ENCODE measurements at regions not wholly inside any gene's neighbourhood (a gene's known extent, or its start where the extent isn't known, plus 50 kb on each side); places are given as distances from the start of the nearest gene placed in this dataset.
A peak's percentile ranks its signal among the peaks of the same experiment; 100 is the strongest.
"Not testable (repeated sequence)": the region's sequence is repeated elsewhere in the genome, so short reads cannot be mapped to it uniquely, and the experiment has no call there.

DNA sequence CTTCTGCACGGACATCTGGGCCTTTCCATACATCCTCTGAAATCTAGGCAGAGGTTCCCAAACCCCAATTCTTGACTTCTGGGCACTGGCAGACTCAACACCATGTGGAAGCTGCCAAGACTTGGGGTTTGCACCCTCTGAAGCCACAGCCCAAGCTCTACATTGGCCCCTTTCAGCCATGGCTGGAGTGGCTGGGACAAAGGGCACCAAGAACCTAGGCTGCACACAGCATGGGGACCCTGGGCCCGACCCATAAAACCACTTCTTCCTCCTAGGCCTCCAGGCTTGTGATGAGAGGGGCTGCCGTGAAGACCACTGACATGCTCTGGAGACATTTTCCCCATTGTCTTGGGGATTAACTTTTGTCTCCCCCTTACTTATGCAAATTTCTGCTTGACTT is 158.0 kb downstream of the GNAI1 start:
- not testable (repeated sequence) for DNase-seq (ENCODE audit: low spot score)

DNA sequence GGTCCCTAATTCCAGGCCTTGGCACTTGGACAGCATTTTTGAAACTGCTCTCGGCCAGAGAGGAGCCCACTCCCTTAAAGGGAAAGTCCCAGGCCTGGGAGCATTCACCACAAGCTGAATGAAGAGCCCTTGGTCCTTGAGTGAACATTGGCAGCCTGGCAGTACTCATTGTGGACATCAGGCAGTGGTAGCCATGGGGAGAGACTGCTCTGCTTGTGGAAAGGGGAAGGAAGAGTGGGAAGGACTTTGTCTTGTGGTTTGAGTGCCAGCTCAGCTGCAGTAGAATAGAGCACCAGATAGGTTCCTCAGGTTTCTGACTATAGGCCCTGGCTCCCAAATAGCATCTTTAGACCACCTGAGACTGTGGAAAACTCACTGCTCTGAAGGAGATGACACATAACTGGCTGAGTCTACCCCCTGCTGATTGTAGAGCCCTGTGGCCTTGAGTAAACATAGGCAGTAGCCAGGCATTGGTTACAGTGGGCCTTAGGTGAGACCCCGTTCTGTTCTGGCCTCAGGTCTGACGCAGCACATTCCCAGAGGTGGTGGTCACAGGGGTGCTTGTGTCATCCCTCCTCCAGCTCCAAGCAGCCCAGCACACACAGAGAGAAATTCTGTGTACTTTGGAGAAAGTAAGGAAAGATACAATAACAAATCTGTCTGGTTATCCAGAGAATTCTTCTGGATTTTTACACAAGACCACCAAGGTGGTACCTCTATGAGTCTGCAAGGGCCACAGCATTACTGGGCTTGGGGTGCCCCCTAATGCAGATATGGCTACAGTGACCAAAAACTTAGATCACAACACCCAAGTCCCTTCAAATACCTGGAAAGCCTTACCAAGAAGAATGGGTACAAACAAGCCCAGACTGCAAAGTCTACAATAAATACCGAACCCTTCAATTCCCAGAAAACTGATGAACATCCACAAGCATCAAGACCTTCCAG is 153.8 kb downstream of the GNAI1 start:
- DNase-seq (ENCODE audit: low spot score) = no peak

DNA sequence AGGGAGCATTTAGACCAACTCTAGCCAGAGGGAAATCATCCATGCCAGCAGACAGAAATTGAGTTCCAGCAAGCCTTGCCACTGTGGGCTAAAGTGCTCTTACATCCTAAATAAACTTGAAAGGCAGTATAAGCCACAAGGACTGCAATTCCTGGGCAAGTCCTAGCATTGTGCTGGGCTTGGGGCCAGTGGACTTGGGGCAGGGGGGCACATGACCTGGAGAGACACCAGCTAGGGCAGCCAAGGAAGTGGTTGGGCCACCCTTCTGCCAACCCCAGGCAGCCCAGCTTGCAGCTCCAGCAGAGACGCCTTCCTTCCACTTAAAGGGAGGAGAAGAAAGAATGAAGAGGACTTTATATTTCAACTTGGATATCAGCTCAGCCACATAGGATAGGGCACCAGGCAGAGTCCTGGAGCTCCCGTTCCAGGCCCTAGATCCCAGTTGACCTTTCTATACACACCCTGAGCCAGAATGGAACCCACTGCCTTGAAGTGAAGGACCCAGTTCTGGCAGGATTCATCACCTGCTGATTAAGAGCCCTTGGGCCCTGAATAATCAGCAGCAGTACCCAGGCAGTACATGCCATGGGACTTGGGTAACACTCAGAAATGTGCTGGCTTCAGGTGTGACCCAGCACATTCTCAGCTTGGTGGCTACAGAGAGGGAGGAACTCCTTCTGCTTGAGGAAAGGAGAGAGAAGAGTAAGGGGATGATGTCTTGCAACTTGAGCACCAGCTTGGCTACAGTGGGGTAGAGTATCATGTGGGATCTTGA is 153.0 kb downstream of the GNAI1 start:
- DNase-seq (ENCODE audit: low spot score) = no peak

DNA sequence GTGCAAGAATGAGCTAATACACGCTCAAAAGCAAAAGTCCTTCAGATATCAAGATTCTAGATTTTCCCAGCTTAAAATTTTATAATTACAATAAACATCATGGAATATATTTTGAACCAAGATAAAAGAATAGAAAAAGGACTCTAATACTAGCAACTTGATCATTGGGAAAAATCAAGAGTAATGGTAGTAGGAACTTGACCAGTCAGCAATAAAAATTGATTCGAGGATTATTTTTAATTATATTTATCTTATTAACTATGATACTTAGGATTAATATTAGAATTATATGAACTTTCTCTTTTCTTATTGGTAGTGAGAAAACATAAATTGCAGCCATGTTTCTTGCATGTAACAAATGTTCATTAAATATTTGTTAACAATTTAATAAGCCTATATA is 152.0 kb downstream of the GNAI1 start:
- no peak for DNase-seq (ENCODE audit: low spot score)

DNA sequence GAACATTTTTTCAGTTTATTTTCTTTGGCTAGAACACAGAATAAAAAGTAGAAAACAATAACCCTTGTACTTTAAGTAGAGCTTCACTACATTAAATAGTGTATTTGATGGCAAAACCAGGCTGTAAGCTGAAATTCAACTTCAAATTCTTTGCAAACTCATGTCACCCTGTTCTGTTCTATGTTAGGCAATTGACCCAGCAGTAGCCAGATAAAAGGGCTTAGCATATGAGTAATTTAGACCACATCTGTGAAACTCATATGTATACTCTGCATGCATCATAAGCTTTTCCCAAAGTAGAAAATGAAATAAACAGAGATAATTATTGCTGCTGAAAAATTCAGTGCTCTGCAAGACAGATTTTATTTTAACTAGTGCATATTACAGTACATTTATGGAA is 150.2 kb downstream of the GNAI1 start:
- DNase-seq (ENCODE audit: low spot score) = no peak

DNA sequence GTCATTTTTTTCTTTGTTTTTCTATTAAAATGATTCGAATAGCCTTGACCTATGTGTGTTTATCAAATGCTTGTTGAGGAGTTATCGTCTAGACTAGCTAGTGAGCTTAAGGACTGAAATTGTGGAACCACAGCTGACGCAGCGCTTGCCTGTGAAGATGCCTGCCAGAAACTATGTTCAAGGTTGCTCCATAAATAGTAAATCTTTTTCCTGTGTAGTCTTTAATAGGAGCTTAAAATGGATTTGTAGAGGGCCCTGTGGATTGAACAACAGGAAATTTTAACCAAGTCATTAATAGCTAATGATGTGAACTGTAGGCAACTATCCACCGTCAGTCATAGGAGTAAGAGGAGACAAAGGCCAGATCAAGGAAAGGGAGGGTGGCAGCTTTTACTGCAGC is 145.1 kb downstream of the GNAI1 start:
- no peak for DNase-seq (ENCODE audit: low spot score)

DNA sequence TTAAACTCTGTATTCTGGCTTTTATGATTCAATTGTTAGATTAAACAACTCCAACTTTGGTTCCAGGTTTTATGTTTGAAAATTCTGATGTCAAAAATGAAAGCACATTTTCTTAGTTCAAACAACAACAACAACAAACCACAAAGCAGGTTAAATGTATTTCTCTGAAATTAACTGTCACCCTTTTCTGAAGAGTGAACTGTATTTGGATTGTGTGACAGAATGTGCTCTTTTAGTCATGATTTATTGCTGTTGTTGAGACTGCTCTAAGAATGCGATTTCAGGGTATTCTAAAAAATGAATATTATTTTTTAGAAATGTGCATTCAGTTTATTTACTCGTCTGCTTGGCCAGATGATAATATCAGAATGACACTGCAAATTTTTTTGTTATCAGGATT is 144.1 kb downstream of the GNAI1 start:
- no peak for DNase-seq (ENCODE audit: low spot score)

DNA sequence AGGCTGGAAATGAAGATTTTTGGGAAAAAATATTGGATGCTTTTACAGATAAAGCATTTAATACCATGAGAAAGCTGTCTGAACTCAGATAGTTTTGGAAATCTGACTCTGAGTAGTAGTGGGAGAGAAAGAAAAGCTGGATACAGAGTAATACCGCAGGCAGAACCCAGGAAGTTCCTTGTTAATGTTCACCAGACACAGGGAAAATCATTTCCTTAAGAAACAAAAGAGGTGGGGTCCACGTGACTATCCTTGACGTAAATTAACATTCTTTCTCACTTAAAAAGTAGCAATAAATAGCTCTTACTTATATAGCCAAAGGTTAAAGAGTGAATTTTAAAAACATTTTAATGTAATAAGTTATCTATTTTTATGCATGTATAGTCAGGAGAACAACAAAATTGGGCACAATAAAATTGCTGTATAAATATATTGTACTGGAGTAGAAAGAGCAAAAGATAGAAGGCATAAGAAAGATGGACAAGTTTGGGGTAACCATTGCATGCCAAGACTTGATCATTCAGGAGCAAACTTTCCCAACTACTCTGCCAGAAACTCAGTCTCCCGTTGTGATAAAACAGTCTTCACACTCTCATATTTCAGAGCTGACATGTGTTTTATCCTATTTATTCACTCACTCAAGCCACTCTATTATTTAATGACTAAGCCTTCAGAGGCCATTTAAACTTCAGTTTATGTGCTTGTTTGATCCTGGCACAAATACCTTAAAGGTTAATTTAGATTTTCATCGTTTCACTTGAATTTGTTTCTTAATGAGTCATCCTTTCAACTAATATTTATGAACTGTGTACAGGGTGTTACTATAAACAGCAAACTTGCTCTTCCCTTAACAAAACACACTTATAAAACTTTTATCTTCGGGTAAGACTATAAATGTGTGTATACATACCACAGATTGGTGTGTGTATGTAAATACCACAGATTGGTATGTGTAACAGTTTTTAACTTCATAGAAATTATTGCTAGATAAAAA is 143.1 kb downstream of the GNAI1 start:
- peak; percentile 35 for DNase-seq (ENCODE audit: low spot score)

Data from mucosa of gallbladder (tissue), 1 donor.